ENCODE measurements at regions not wholly inside any gene's neighbourhood (a gene's known extent, or its start where the extent isn't known, plus 50 kb on each side); places are given as distances from the start of the nearest gene placed in this dataset.

DNA sequence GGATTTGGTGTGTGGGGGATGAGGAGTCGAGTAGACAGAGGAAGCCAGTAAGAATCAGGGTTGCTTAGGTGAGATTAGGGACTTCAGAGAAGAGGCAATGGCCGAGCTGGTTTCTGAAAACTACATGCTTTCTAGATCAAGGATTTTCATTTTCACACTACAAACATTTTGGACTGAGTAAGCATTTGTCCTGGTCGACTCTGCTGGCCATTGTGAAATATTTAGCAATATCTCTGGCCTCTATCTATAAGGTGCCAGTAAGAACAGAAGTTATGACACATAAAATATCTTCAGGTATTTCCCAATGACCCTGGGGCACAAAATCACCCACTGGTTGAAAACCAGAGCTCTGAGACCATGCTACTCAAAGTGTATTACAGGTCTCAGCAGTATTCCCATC, 1275.1 kb upstream of the CDH8 start:
- RAD21 ChIA-PET (ENCODE audit: unreplicated experiment) = no interaction called here

More for the DNA sequence above, 1275.1 kb upstream of the CDH8 start:
- Histone ChIP-seq H3K36me3 (ENCODE audit: control insufficient read depth in 2 of 2, insufficient read depth in 2 of 2, low read length in 1 of 2) (no peaks in the 10 kb centered on the region), H3K9me3 (replicated peaks; ENCODE audit: control insufficient read depth, insufficient read depth, low read length) (no peaks in the 10 kb centered on the region), H3K9ac (ENCODE audit: control insufficient read depth, insufficient read depth, low read length) (no peak overlapping the region), H3K27me3 (replicated peaks in 1 of 2; ENCODE audit: control insufficient read depth in 2 of 2, insufficient read depth in 2 of 2, low read length in 1 of 2) (no peaks in the 10 kb centered on the region), H2AFZ (ENCODE audit: control insufficient read depth, low read depth, low read length) (no peak overlapping the region), H3K27ac (ENCODE audit: control insufficient read depth, insufficient read depth) (no peak overlapping the region), H3K4me1 (ENCODE audit: control insufficient read depth, insufficient read depth, low read length) (no peaks in the 10 kb centered on the region), H3K4me3 (no peak overlapping the region), H3K4me2 (ENCODE audit: control insufficient read depth, insufficient read depth) (no peak overlapping the region), H4K20me1 (ENCODE audit: control insufficient read depth, insufficient read depth) (no peaks in the 10 kb centered on the region), H3K79me2 (ENCODE audit: control insufficient read depth, insufficient read depth, low read length) (no peaks in the 10 kb centered on the region)
- no peak for FAIRE-seq
- BruUV-seq (replicated peaks) = no TSS peak
- intact Hi-C loops (cut with micrococcal nuclease; ENCODE audit: unreplicated experiment) (no loop called here), in situ Hi-C loops (cut with MboI) (no loop called here)
- POLR2A ChIA-PET = no interaction called here
- TF ChIP-seq MYC (IDR thresholded peaks at IDR 0.05; ENCODE audit: insufficient read depth, insufficient read length, insufficient replicate concordance, low read length, severe bottlenecking) = no peak
- TF ChIP-seq, protein P1, sequence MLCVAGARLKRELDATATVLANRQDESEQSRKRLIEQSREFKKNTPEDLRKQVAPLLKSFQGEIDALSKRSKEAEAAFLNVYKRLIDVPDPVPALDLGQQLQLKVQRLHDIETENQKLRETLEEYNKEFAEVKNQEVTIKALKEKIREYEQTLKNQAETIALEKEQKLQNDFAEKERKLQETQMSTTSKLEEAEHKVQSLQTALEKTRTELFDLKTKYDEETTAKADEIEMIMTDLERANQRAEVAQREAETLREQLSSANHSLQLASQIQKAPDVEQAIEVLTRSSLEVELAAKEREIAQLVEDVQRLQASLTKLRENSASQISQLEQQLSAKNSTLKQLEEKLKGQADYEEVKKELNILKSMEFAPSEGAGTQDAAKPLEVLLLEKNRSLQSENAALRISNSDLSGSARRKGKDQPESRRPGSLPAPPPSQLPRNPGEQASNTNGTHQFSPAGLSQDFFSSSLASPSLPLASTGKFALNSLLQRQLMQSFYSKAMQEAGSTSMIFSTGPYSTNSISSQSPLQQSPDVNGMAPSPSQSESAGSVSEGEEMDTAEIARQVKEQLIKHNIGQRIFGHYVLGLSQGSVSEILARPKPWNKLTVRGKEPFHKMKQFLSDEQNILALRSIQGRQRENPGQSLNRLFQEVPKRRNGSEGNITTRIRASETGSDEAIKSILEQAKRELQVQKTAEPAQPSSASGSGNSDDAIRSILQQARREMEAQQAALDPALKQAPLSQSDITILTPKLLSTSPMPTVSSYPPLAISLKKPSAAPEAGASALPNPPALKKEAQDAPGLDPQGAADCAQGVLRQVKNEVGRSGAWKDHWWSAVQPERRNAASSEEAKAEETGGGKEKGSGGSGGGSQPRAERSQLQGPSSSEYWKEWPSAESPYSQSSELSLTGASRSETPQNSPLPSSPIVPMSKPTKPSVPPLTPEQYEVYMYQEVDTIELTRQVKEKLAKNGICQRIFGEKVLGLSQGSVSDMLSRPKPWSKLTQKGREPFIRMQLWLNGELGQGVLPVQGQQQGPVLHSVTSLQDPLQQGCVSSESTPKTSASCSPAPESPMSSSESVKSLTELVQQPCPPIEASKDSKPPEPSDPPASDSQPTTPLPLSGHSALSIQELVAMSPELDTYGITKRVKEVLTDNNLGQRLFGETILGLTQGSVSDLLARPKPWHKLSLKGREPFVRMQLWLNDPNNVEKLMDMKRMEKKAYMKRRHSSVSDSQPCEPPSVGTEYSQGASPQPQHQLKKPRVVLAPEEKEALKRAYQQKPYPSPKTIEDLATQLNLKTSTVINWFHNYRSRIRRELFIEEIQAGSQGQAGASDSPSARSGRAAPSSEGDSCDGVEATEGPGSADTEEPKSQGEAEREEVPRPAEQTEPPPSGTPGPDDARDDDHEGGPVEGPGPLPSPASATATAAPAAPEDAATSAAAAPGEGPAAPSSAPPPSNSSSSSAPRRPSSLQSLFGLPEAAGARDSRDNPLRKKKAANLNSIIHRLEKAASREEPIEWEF (IDR thresholded peaks at IDR 0.05; ENCODE audit: insufficient replicate concordance, low read depth, low read length) = no peak
- no peak for TF ChIP-seq MYB (IDR thresholded peaks at IDR 0.05; ENCODE audit: borderline replicate concordance, low read depth, low read length)
- TF ChIP-seq IKZF2 (IDR thresholded peaks at IDR 0.05) = no peak
- no peak for TF ChIP-seq NBN (IDR thresholded peaks at IDR 0.05)
- TF ChIP-seq YY1 (IDR thresholded peaks at IDR 0.05; ENCODE audit: low read depth, low read length) = no peak
- TF ChIP-seq TCF7 (IDR thresholded peaks at IDR 0.05; ENCODE audit: borderline replicate concordance) = no peak
- TF ChIP-seq ATF7 (IDR thresholded peaks at IDR 0.05; ENCODE audit: low read depth) = no peak
- TF ChIP-seq SPI1 (IDR thresholded peaks at IDR 0.05; ENCODE audit: borderline replicate concordance, insufficient read depth, low read depth, low read length) = no peak
- TF ChIP-seq, protein P2, sequence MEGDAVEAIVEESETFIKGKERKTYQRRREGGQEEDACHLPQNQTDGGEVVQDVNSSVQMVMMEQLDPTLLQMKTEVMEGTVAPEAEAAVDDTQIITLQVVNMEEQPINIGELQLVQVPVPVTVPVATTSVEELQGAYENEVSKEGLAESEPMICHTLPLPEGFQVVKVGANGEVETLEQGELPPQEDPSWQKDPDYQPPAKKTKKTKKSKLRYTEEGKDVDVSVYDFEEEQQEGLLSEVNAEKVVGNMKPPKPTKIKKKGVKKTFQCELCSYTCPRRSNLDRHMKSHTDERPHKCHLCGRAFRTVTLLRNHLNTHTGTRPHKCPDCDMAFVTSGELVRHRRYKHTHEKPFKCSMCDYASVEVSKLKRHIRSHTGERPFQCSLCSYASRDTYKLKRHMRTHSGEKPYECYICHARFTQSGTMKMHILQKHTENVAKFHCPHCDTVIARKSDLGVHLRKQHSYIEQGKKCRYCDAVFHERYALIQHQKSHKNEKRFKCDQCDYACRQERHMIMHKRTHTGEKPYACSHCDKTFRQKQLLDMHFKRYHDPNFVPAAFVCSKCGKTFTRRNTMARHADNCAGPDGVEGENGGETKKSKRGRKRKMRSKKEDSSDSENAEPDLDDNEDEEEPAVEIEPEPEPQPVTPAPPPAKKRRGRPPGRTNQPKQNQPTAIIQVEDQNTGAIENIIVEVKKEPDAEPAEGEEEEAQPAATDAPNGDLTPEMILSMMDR (IDR thresholded peaks at IDR 0.05 in 2 of 3, conservative IDR thresholded peaks at IDR 0.05 in 1 of 3; ENCODE audit: control insufficient read depth in 2 of 3, extremely low read depth in 1 of 3, insufficient read depth in 1 of 3, low read depth in 3 of 3, low read length in 3 of 3) = no peak
- no peak for TF ChIP-seq CHD2 (IDR thresholded peaks at IDR 0.05; ENCODE audit: borderline replicate concordance, low read depth, low read length)
- TF ChIP-seq POLR2AphosphoS5 (IDR thresholded peaks at IDR 0.05; ENCODE audit: low read length) = no peak
- WGBS (ENCODE audit: insufficient coverage, insufficient replicate concordance, low lambda C conversion rate, missing lambda C conversion rate) = 0% methylated on average over 3 of the region's 3 CpGs
- DNase-seq (ENCODE audit: low read depth, low spot score) = no peak
- CTCF ChIA-PET = interaction anchor here (0.9 kb wide), 1 partner anchor 8 kb away, joined by 3 read pairs; no protein-coding TSS in a partner anchor
- SMC1A ChIA-PET (ENCODE audit: uncharacterized antibody, unreplicated experiment) = interaction anchor here (1.4 kb wide), 1 partner anchor 8 kb away, joined by 3 read pairs; no protein-coding TSS in a partner anchor
- ATAC-seq = no peak; the same call in 2 of the 3 replicates
